ENCODE measurements at regions not wholly inside any gene's neighbourhood (a gene's known extent, or its start where the extent isn't known, plus 50 kb on each side); places are given as distances from the start of the nearest gene placed in this dataset.

- in situ Hi-C loops (cut with HindIII; ENCODE audit: low pct_unique_long_range_greater_than_20kb, low sequenced_read_pairs), result no loop called here
Observed at GRCh38 chr3:111284503-111285183, 213.0 kb downstream of the NECTIN3 start.

GRCh38 chr3:111285184-111285538, 213.5 kb downstream of the NECTIN3 start:
- TF ChIP-seq REST (IDR thresholded peaks at IDR 0.05; ENCODE audit: insufficient read depth in 1 of 2, low read depth in 2 of 2, low read length in 1 of 2) (no peak), TCF7L2 (IDR thresholded peaks at IDR 0.05; ENCODE audit: low read depth, low read length) (no peak), CTCF (IDR thresholded peaks at IDR 0.05) (no peak), SIN3A (IDR thresholded peaks at IDR 0.05; ENCODE audit: borderline replicate concordance, insufficient read depth, low read depth, low read length) (no peak), POLR2AphosphoS5 (IDR thresholded peaks at IDR 0.05; ENCODE audit: low read depth, low read length) (no peak)
- in situ Hi-C loops (cut with HindIII; ENCODE audit: low pct_unique_long_range_greater_than_20kb, low sequenced_read_pairs) (no loop called here), intact Hi-C loops (cut with micrococcal nuclease; ENCODE audit: unreplicated experiment) (no loop called here)
- Histone ChIP-seq H3K4me1 (ENCODE audit: control insufficient read depth, insufficient read depth, low read length) (no peaks in the 10 kb centered on the region), H3K27me3 (ENCODE audit: control insufficient read depth, insufficient read depth, low read length) (no peaks in the 10 kb centered on the region), H3K4me3 (ENCODE audit: low read depth in 2 of 2, low read length in 2 of 2) (no peak overlapping the region), H3K9me3 (ENCODE audit: control insufficient read depth, insufficient read depth, low read depth, low read length) (peaks cover 3% of the 10 kb centered on the region; the same call in 1 of the 2 replicates), H3K36me3 (ENCODE audit: control insufficient read depth, insufficient read depth, low read length) (no peaks in the 10 kb centered on the region), H3K27ac (ENCODE audit: low read length) (no peak overlapping the region)
- ATAC-seq (no peak), DNase-seq (ENCODE audit: low read depth, low spot score) (no peak)
- CTCF ChIA-PET, result no interaction called here
- no TSS peak for BruUV-seq (replicated peaks)
- POLR2A ChIA-PET, result no interaction called here

More at GRCh38 chr3:111284503-111285183, 213.0 kb downstream of the NECTIN3 start:
- DNase-seq (ENCODE audit: low read depth, low spot score), result no peak
- POLR2A ChIA-PET, result no interaction called here
- intact Hi-C loops (cut with micrococcal nuclease; ENCODE audit: unreplicated experiment), result no loop called here
- TF ChIP-seq CTCF (IDR thresholded peaks at IDR 0.05) (no peak), SIN3A (IDR thresholded peaks at IDR 0.05; ENCODE audit: borderline replicate concordance, insufficient read depth, low read depth, low read length) (no peak), TCF7L2 (IDR thresholded peaks at IDR 0.05; ENCODE audit: low read depth, low read length) (no peak), POLR2AphosphoS5 (IDR thresholded peaks at IDR 0.05; ENCODE audit: low read depth, low read length) (no peak)
- H3K9me3 ChIP-seq (ENCODE audit: control insufficient read depth, insufficient read depth, low read depth, low read length), result peaks cover 3% of the 10 kb centered on the region; the same call in 1 of the 2 replicates
- H3K27me3 ChIP-seq (ENCODE audit: control insufficient read depth, insufficient read depth, low read length), result no peaks in the 10 kb centered on the region
- no peak overlapping the region for H3K27ac ChIP-seq (ENCODE audit: low read length)
- H3K4me1 ChIP-seq (ENCODE audit: control insufficient read depth, insufficient read depth, low read length), result no peaks in the 10 kb centered on the region
- no peak for ATAC-seq
- no TSS peak for BruUV-seq (replicated peaks)
- no peaks in the 10 kb centered on the region for H3K36me3 ChIP-seq (ENCODE audit: control insufficient read depth, insufficient read depth, low read length)
- no peak overlapping the region for H3K4me3 ChIP-seq (ENCODE audit: low read depth in 2 of 2, low read length in 2 of 2)
- CTCF ChIA-PET, result no interaction called here

Measured in Panc1 (cell line).